Suppressor macrophage treated with lipopolysaccharide for 1 hour (primary cell): ENCODE measurements at regions not wholly inside any gene's neighbourhood (a gene's known extent, or its start where the extent isn't known, plus 50 kb on each side); places are given as distances from the start of the nearest gene placed in this dataset.

ENCODE experiments used
- DNase-seq, 3 donors: peaks; one replicate each; pipeline ENCODE4 v3.0.0-alpha.2; 2020 to 2022

DNA sequence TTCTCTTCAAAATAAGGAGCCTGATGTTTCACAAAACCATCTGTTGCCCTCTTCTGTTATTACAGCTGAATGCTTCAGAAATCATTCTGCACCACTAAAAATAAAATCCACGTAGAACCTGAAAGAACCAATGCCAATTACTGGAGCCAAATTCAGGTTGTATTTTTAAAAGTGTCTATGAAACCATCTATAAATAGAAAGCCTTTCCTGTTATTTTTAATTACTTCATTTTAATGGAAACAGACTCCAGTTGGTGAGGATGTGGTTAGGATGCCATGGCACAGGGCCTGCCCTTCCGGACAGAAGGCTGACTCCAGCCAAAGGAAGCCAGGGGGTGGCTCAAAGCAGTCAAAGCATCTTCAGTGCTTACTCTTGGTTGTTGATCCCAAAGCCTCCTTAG, 119.8 kb downstream of the TENT4A start:
- no peak for DNase-seq

DNA sequence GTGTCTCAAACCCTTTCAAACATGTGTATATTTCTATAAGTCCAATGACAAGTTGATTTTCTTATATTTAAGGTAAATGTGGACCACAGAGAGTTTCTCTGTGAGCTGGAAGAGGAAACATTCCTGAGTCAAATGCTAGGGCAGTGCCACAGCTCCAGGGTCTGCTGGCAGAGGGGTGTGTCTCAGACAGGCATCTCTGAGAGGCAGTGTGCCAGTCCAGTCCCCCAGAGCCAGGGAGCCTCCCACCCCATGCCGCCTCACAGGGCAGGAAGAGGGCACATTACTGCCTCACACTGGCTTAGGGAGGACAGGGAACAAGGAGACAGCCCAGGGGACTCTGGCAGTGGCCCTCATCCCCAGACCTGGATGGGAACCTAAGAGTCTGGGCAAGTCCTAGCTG, 120.2 kb downstream of the TENT4A start:
- DNase-seq, result no peak

DNA sequence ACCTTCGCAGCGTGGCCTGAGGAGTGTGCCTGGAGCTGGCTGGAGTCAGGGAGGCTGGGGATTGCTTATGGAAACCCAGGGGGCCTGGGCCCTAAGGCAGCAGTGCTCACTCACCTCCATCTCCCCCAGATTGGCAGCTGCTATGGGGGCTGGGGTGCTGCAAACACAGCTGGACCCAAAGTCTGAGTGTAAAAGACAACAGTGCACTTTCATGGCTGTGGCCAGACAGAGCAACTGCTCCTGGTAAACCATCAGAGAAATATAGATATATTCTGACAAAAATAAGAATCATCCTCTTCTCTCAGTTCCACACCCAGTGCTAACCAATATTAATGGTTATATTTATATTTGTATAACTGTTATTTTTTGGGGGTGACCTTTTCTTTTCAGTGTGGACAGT, 123.9 kb downstream of the TENT4A start:
- no peak for DNase-seq

DNA sequence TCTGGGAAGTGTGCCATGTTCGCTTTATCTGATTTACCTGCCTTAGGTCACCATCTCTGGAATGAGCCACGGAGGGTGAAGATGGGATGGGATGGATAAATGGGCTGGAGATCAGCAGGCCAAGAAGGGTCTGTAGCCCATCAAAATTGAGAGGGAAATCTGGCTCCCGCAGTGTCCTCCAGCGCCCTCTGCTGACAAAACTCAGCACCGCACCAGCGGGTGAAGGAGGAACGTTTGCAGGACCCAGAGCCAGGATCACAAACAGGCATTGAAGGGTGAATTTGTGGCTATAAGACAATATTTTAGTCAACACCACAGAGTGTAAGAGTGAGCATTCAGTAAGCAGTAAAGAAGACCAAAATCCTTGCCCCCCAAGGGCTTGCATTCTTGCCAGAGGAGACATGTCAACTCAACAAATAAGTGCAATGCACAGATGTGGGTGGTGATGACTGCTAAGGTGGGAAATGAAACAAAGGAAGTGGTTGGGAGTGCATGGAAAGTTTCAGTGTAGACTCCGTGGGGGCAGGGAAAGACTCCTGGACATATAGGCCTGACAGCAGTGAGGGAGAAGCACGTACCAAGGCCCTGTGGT, 124.4 kb downstream of the TENT4A start:
- peak; percentile 39 to 49 (median 46) for DNase-seq

DNA sequence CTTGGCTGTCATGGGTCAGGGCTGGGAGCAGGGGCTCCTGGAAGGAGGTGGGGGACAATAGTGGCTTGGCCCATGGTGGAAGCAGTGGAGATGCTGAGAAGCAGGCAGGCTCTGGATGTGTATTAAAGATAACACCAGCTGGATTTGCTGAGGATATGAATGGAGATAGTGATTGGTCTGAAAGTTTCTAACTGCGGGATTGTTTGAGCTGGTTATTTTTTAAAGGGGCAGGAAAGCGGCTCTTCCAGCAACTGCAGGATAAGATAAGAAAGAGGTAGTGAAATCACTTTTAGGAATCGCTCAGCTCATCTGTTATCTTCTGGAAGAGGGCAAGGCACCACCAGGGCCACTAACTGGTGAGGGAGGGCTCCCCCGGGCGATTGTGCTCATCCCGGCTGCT, 125.5 kb downstream of the TENT4A start:
- no peak for DNase-seq

DNA sequence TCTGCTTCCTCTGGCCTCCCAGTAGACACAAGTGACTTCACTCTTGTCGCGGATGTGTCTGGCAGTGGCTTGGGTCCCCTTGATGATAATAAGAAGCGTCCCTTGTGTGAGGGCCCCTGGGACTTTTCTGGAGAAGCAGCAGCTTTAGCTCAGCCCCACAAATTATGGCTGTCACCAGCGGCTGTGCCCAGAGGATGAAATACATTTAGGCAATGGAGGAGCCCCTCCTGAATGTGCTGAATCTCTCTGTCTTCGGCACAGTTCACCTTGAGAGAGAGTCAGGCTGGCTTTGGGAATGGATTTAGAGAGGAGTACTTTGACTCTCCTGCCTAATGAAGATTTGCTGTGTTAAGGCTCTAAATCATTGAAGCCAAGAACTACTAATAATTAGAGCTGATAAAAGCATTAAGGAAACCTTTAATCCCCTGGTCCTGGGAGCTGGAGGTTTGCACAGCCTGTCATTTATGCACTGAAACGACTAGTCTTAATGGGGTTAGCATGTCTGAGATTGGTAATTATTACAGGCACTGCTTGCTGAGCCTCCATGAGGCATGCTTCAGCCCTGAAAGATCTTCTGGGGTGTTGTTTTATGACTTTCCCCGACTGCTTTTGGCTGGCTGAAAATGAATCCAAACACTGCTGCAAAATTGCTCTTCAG, 127.0 kb downstream of the TENT4A start:
- DNase-seq, result no peak

DNA sequence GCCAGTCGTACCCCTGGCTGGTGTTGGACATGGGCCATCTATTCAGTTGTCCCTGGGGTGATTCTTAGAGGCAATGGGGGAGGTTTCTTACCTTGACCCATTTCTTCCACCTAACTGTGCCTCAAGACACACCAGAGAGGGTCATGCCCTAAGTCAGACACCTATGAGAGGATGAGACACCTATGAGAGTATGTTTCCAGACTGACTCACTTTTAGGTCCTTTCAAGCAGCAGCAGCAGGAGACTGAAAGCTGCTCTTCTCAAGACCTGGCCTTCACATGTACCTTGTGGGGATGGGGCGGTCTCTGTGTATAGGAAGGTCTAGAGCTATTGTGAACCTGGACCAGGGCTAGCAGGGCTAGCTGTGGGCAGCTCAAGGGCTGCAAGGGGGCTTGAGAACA, 130.1 kb downstream of the TENT4A start:
- DNase-seq, result no peak

DNA sequence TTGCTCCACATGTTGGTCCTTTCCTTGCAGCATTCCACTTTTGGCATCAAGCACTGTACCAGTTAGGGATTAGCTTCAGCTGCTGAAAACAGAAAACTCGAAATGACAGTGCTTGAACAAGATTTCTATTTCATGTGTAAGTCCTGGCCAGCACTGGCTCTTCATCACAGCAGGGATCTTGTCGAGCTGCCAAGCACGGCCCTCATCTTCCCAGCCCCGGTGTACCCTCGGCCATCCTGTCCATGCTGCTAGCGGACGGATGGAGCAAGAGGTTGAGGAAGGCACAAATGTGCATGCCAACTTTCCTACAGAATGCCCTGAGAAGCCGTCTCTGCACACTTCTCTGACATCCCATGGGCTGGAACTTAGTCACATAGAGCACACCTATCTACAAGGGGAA, 130.6 kb downstream of the TENT4A start:
- DNase-seq, result no peak

DNA sequence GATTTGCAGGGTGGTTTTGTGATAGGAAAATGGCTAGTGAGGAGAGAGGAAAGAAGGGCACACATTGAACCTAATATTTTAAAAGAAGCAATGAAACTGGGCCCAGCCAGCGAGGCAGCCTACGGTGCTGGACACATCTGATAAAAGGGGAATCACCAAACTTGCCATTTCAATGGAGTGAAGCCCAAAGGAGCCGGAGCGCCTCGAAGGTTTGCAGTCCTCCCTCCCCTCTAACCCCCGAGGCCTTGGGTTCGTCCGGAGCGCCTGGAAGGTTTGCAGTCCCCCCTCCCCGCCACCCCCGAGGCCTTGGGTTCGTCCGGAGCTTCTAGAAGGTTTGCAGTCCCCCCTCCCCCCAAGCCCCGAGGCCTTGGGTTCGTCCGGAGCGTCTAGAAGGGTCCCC, 132.6 kb downstream of the TENT4A start:
- DNase-seq, result no peak

DNA sequence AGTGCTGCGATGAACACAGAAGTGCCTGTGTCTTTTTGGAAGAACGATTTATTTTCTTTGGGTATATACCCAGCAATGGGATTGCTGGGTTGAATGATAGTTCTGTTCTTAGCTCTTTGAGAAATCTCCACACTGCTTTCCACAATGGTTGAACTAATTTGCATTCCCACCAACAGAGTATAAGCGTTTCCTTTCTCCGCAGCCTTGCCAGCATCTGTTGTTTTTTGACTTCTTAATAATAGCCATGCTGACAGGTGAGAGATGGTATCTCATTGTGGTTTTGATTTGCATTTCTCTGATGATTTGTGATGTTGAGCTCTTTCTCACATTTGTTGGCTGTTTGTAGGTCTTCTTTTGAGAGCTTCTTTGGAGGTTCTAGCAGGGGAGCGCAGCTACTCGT, 134.6 kb downstream of the TENT4A start:
- DNase-seq, result no peak

DNA sequence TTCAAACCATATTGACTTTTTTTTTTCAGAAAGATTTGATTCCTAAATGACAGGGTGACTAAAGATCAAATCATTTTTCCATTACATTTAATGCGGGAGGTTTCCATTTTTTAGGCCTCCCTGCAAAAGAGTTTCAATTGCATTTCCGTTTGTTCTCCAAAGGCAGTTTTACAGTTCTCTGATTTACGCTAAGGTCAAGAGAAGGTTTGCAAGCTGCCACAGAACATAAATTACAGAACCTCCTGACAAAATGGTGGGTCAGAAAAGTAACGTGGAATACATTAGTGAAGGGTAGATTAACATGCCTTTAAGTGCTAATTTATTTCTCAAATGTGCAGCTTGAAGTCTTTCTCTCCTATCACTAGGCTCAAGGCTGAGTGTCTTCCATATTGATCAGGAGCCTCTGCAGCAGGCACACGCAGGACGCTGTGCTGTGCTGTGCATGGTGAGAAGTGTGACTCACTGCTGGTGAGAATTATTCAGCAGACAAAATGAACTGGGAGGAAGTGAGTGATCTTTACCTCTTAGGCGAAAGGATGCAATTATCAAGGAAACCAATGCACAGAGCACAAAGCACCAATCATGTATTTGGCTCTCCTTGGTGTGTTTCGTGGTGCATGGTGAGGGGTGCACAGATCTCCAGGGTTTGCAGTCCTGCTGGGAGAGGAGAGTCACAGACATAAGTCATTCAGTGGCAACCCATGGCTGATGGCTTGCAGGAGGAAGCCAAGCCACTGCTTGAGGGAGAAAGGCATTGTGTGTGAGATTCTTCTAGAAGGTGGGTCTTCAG, 136.3 kb downstream of the TENT4A start:
- DNase-seq, result no peak

DNA sequence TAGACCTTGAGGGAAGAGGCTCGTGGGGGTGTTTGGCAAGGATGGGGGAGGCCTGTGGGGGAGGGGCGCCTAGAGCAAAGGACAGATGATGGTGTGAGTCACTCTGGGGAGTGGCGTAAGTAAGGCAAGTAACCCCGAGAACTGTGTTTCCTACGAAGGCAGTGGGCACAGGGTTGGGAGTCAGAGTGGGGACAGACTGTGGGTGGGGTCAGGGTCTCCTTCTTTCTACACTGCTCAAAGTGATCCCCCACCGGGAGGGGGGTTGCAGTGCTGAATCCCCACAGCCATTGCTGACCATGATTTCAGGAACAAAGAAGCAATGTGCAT, 136.8 kb downstream of the TENT4A start:
- no peak for DNase-seq

DNA sequence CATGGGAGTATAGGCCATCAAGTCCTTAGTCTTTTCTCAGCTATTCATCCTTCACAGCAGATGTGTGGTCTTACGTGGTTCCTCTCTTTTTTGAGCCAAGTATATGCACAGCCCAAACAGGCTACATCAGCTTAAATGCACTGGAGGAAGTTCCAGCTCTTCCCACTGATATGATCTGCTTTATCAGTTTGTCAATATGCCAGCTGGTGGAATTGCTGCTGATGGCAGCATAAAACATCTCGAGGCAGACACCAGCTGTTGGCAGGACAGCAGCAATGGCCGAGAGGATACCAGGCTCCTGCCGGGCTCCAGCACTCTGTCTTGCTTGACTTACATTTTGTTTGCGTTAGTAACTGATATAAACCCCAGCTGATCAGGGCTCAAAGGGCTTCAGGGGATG, 143.4 kb downstream of the TENT4A start:
- DNase-seq, result no peak

DNA sequence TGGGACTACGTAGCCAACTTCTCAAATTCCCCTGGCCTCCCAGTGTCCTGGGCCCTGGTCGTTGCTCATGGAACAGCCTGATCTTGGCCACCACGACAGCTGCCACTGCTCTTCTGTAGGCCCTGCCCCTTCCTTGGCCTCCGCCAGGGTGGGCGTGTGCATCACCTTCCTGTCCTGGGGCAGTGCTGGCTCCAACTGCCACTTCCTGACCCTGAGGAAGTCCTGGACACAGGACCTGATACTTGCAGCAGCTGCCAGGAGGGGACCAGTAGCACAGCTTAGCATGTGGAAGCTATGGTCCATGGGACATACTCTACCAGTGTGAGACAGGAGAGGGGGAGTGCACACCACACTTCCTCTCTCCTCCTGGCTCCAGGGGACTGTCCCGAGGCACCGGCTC, 145.2 kb downstream of the TENT4A start:
- DNase-seq, result no peak

DNA sequence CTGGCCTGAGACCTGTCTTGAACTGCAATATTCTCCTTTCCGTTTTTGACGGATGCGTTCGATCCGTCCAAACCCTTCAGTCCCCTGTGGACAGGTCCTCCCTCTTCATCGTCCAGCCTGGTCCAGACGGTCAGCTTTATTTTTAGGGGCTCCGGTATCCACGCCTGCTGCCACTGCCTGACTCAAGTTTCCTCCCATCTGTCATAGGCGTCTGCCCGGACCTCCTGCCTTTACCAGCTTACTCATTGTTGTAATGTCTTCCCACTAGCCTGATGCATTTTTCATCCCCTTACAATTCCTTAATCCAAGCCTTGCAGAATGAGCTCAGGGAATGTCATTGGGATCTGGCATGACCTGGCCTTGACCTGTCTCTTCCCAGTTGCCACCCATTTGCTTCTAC, 145.8 kb downstream of the TENT4A start:
- DNase-seq, result no peak

DNA sequence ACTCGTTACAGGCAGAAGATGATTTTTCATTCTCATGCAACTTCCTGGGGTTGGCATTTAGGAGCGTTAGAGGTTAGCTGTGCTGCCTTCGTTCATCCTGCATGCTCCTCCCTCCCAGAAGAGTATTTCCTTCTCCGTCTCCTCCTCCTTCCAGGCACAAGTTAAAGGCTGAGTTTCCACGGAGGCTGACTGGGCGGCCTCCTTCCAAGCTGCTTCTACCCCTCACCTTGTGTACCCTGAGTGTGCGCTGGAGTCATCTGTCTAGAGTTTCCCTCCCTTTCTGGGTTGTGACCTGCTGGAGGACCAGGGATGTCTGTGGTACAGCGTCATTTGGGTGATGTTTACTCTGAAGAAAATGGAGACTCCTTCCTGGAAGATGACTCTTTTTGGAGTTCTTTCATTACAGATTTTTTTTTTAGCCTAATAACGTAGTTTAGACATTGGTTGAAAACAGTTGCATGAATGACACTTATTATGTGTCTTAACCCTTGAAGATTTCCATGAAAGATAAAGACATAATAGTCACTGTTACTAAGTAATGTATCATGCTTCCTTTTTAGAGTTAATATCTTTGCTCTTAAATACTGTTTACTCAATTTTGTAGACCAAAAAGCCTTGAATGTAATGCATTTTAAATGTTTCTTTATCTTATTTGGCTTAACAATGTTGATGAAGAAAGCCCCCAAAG, 146.9 kb downstream of the TENT4A start:
- no peak for DNase-seq

DNA sequence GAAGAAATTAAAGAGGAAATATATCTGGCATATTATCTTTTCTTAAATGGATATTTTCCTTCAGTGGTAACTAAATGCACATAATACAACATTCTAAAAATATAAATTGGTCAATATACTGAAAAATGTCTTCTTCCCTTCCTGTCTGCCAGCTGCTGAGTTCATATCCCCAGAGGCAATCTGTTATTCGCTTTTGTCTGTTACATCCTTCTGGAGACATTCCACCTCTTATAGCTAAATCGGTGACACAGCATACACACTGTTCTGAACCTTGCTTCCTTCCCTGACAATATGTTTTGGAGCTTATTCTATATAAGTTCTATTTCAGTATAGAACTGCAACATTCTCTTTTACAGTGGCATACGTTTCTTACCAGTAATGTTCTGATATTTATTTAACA, 147.8 kb downstream of the TENT4A start:
- DNase-seq, result no peak

DNA sequence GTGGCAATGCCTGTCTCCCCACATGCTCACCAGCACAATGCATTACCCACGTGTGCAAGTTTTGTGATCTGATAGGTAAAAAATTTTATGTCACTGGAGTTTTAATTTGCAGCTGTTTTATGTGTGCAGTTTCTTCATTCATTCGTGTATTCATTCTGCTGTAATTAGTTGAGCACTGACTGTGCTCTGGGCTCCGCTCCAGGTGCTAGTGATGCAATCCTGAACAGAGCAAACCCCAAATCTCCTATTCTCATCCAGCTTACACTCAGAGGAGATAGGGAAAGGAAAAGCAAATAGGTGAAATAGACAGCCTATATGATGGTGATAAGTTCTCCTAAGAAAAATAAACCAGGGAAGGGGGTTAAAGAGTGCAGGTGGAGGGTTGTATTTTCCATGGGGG, 148.4 kb downstream of the TENT4A start:
- no peak for DNase-seq

DNA sequence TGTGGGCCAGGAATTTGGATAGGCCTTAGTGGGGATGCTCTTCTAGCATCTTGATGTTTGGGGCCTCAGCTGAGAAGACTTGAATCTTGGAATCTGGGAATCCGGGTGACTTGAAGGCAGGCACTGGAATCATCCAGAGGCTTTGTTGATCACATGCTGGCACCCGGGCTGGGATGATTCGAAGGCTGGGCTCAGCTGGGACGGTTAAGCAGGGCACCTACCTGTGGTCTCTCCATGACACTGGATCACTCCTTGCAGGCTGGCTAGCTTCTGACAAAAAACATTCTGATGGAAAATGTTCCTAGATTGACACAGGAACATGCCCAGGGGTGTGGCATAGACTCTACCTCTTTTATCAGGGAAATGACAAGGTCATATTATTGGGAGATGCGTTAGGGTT, 149.1 kb downstream of the TENT4A start:
- no peak for DNase-seq

DNA sequence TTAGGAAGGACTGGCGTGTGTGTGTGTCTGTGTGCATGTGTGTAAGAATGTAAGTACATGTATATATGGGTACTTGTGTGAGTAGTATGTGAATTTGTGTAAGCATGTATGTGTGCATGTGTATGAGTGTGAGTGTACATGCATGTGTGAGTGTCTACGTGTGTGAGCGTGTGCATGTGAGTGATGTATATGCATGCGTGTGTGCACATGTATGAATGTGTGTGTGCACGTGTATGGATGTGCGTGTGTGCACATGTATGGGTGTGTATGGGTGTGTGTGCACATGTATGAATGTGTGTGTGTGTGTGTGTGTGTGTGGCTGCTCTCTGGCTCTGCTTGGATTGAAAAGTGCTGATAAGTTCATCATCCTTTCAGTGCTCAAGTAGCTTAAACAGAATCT, 154.5 kb downstream of the TENT4A start:
- no peak for DNase-seq

DNA sequence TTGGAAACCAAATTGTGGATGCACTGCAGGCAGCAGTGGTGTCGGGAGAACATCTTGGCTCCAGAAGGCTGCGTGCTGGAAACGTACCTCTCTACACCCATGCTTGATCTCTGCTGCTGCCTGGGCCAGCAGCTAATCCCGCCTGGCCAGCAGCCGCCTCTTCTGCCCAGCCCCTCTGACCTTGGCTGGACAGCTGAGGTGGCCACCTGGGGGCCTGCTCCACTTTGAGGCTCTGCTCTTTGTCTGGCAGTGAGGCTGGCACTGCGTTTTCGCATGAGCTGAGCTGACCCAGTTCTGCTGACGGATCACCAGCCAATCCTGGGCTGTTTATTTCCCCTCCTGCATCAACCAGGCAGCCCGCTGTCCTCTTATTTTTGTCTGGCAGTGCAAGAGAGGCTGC, 154.9 kb downstream of the TENT4A start:
- DNase-seq, result no peak

DNA sequence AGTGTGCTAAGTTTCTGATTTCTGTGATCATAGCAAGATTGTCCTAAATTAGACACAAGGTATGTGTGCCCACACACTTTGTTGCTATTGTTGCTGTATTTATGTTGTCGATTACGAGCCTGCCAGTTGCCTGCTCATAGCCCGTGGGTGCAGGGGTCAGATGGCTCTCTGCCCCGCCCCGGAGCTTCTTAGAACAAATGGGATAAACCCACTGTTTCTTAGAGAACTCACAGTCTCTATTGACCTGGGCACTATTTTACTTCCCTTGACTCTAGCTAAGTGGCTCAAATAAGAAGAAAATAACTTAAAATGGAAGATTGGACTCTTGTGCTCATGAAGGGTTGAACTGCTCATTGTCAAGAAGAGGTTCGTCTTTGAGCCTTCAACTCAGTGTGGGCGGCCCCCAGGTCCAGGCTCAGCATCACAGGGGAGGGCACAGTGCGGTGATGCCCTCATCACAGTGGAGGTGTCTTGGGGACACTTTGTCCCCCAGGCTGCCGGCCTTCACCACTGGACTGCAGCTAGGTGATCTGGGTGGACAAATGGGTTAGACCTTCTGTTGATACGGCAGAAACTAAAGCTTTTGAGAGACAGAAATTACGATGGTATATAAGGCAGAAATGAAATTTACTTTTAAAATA, 155.5 kb downstream of the TENT4A start:
- no peak for DNase-seq

DNA sequence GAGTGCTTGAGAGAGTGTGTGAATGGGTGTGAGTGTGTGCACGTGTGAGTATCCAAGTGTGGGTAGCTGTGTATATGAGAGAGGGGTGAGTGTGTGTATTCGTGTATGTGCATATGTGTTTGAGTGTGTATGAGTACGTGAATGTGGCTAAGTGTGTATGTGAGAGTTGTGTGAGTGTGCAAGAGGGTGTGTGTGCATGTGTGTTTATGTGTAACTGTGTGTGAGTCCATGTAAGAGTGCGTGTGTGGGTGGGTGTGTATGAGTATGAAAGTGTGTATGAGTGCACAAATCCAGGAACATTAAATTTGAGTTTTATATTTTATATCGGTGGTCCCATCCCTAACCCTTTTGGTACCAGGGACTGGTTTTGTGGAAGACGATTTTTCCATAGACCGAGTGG, 156.4 kb downstream of the TENT4A start:
- no peak for DNase-seq
